Transverse colon (tissue), 4 donors: ENCODE measurements at regions not wholly inside any gene's neighbourhood (a gene's known extent, or its start where the extent isn't known, plus 50 kb on each side); places are given as distances from the start of the nearest gene placed in this dataset.

Experiments
- EP300 ChIP-seq: sonication (generic); formaldehyde crosslinking; IDR thresholded peaks from one replicate; pipeline ENCODE4 v1.6.1; 2017; ENCODE audit warnings: antibody characterized with exemption, low read depth
- POLR2AphosphoS5 ChIP-seq, 3 donors: sonication (generic); formaldehyde crosslinking; IDR thresholded peaks; one replicate each; pipeline ENCODE4 v1.6.1; 2016; ENCODE audit warnings: antibody characterized with exemption in 3 of 3
- TF ChIP-seq, protein P1 (sequence below), 5 experiments: fragments of 200-600 bp in 3 of 5; fragments of 450-650 bp in 2 of 5; sonication (generic) in 3 of 5; IDR thresholded peaks; 1 replicate in 2 of 5; 2 replicates in 3 of 5; pipeline ENCODE4 v1.5.1; 2016 to 2017; ENCODE audit warnings: antibody characterized with exemption in 5 of 5, inconsistent platforms in 3 of 5, mild to moderate bottlenecking in 2 of 5, moderate library complexity in 1 of 5

DNA sequence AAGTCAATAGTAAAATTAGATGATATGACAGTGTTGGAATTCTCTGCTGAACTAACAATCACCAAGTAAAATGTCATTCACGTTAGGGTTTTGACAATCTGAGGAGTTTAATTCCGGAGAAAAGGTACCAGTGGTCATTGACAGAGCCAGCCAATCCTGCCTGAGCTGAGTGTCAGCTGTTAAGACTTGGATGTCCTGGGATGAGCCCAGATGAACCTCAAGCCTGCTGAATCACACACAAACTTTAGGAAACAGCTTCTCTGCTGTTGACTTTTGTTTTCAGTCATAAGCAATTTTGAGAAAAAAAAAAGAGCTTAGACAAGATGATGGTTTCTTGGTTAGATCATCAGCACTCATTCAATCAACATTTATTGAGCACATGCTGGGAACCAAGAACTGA is 600.0 kb upstream of the SLC39A10 start:
- TF ChIP-seq, protein P1, sequence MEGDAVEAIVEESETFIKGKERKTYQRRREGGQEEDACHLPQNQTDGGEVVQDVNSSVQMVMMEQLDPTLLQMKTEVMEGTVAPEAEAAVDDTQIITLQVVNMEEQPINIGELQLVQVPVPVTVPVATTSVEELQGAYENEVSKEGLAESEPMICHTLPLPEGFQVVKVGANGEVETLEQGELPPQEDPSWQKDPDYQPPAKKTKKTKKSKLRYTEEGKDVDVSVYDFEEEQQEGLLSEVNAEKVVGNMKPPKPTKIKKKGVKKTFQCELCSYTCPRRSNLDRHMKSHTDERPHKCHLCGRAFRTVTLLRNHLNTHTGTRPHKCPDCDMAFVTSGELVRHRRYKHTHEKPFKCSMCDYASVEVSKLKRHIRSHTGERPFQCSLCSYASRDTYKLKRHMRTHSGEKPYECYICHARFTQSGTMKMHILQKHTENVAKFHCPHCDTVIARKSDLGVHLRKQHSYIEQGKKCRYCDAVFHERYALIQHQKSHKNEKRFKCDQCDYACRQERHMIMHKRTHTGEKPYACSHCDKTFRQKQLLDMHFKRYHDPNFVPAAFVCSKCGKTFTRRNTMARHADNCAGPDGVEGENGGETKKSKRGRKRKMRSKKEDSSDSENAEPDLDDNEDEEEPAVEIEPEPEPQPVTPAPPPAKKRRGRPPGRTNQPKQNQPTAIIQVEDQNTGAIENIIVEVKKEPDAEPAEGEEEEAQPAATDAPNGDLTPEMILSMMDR (IDR thresholded peaks at IDR 0.05): no peak
- TF ChIP-seq POLR2AphosphoS5 (IDR thresholded peaks at IDR 0.05): no peak
- TF ChIP-seq EP300: no peak
